ENCODE measurements at regions not wholly inside any gene's neighbourhood (a gene's known extent, or its start where the extent isn't known, plus 50 kb on each side); places are given as distances from the start of the nearest gene placed in this dataset.

DNA sequence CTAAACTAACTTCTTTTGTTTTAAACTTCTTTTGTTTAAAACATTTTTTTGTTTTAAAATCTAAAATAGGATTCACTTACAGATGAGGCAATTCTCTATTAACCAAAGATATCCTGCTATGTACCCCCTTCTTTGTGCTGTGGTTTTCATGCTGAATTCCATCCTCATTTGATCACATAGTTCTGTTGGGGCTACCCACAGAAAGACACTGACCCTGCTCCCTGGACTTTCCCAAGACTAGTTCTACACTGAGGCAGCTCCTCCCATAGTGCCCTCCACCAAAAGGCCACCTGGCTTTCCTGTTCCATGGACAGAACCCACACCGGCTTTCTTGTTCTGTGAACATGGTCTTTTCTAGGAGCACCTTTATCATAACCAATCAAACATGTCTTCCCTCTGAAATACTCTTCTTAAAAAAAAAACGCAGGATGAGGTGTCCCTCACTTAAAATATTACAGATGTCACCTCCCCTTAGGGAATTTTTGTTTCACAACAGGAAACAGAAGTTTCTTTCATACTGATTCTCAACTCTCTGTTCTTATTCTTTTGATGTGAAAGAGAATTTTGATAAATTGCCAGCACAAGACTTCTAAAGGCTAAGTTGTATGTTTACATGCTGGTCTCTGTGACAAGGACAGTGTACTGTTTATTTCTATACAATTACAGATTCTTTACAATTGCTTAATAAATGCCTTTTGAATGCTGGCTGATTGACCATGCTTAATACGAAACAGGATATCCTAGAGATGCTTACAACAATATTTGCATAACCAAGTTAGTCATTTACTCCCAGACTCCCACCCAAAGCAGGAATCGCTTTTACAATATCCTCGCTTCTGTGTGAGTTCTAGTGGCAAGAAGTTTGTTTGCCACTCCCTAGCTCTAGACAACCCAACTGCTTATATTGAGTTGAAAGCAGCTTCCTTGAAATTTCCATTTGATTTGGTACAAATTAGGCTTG lies 300.4 kb downstream of the DTWD2 start:
- no peak for DNase-seq (ENCODE audit: low spot score)

- no peak for DNase-seq (ENCODE audit: low spot score)
Measured at GRCh38 chr5:118687100-118687499, 301.2 kb downstream of the DTWD2 start.

- no peak for DNase-seq (ENCODE audit: low spot score)
Measured at GRCh38 chr5:118681655-118682054, 306.7 kb downstream of the DTWD2 start.

- no peak for DNase-seq (ENCODE audit: low spot score)
Measured at GRCh38 chr5:118679264-118679940, 308.9 kb downstream of the DTWD2 start.

GRCh38 chr5:118678746-118679145 lies 309.6 kb downstream of the DTWD2 start:
- DNase-seq (ENCODE audit: low spot score): no peak

GRCh38 chr5:118675247-118675646 lies 313.1 kb downstream of the DTWD2 start:
- DNase-seq (ENCODE audit: low spot score): no peak

DNA sequence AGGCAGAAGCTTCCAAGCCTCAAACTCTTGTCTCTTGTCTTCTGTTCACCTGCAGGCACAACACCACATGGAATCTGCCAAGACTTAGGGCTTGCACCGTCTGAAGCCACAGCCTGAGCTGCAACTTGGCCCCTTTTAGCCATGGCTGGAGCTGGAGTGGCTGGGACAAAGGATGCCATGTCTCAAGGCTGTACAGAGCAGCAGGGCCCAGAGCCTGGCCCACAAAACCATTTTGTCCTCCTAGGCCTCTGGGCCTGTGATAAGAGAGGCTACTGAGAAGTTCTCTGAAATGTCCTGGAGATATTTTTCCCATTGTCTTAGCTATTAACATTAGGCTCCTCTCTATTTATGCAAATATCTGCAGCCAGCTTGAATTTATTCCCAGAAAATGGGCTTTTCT lies 330.8 kb downstream of the DTWD2 start:
- no peak for DNase-seq (ENCODE audit: low spot score)

DNA sequence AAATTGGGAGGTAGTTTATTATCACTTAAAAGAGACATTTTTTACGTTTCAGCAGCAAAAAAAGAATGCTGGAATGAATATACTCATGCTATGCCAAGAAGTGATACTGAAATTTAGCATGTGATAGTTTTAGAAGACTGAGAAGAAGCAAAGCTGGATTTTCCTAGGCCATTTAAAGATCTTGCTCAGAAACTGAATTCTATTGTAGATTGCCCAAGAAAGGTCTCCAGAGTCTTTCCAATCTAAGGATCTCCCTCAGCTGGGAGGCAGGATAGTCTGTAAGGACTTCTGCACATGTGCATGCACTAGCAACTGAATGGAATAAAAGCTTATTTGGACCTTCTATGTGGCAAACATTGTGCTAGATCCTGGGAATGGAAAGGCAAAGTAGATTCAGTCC lies 334.5 kb downstream of the DTWD2 start:
- no peak for DNase-seq (ENCODE audit: low spot score)

- no peak for DNase-seq (ENCODE audit: low spot score)
Measured at GRCh38 chr5:118653183-118653582, 335.2 kb downstream of the DTWD2 start.

GRCh38 chr5:118651002-118651401 lies 337.3 kb downstream of the DTWD2 start:
- no peak for DNase-seq (ENCODE audit: low spot score)

- DNase-seq (ENCODE audit: low spot score): no peak
Measured at GRCh38 chr5:118647587-118647986, 340.8 kb downstream of the DTWD2 start.

- no peak for DNase-seq (ENCODE audit: low spot score)
Measured at GRCh38 chr5:118646917-118647316, 341.4 kb downstream of the DTWD2 start.

DNA sequence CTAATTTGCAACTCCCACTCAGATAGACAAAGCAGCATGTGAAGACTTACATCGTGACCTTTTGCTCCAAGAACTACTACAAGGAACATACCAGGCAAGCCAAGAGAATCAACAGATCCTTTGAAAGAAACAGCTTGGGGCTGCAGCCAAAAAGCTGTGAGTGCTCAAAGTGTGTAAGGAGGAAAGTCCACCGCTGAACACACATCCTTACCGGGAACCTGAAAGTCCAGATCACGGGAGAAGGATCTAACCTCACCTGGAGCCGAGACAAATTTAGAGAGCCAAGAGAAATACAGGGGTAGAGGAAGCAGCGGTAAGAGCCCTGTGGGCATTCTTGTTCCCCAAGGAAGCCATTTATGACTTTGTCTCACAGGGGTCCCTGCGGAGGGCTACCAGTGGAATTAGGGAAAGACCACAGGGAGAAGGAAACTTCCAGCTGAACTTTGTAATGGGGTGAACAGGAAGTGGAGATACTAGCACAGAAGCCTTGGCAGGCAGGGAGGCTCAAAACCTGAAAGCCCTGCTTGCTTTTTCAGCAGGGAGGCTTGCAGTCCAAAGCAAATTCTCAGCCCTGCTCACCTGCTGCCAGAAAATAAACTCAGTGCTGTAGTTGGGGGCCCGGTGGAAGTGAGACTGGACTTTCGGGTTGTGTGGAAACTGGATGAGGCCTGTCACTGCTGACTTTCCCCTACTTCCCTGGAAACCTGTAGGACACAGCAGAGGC lies 350.2 kb downstream of the DTWD2 start:
- DNase-seq (ENCODE audit: low spot score): no peak

DNA sequence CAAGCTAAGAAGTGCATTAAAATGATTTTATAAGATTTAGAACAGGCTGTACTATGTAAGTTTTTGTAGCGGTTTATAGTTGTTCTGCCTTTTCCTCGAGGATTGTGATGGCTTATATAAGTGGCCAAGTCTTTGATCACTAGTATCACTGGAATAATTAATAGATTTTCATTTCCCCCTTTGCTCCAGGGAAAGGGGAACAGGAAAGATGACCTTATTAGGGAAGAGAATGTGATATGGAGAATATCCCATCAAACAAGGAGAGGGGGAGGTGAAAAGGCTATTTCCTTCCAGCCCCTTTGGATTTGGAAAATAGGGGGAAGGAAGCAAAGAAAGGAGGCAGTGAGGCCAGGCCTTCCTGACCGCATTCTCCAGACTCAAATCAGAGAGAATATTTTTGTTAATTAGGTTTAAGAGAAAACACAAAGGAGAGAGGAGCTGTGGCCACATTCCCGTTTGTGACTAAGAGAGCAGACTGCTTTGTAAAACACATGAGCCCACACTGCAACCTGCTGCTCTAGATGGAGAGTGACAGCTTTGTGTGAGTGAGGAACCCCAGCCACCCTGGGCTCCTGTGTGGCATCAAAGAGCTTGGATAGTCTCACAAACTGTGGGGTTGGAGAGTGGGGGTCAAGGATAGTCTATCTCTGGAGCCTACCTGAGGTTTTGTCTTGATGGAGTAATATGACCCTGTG lies 359.5 kb downstream of the DTWD2 start:
- peak; percentile 62 for DNase-seq (ENCODE audit: low spot score)

- no peak for DNase-seq (ENCODE audit: low spot score)
Measured at GRCh38 chr5:118620233-118620632, 368.1 kb downstream of the DTWD2 start.

- no peak for DNase-seq (ENCODE audit: low spot score)
Measured at GRCh38 chr5:118619823-118620222, 368.5 kb downstream of the DTWD2 start.

- DNase-seq (ENCODE audit: low spot score): no peak
Measured at GRCh38 chr5:118616281-118616680, 372.1 kb downstream of the DTWD2 start.

DNA sequence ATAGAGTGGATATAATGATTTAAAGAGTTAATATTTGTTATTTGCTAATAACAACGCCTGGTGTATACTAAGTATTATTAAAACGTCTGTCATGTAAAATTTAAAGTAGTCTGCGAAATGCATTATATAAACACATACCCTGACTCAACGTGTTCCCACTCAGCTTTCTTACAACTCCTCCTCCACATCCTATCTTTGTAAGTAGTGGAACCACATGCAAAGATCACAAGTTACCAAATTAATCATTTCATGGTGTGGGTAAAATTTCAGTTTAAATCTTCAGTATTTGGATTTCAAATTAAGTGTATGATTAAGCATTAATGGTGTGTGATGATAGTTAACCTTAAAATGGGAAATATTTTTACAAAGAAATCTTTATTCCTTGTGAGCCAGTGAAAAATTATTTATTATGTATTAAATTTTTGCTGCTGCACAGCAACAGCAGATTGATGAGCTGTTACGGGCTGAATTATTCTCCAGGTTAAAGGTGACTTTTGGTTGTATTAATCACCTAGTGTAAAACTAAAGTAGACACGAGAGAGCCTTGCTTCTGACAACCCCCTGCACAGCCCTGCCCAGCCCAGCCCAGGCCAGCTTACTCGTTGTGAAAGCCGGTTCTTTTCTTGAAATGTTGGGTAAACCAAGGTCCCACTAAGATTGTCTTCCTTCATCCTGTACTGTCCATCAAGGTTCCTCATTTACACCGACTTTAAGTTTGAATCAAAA lies 373.5 kb downstream of the DTWD2 start:
- DNase-seq (ENCODE audit: low spot score): no peak

DNA sequence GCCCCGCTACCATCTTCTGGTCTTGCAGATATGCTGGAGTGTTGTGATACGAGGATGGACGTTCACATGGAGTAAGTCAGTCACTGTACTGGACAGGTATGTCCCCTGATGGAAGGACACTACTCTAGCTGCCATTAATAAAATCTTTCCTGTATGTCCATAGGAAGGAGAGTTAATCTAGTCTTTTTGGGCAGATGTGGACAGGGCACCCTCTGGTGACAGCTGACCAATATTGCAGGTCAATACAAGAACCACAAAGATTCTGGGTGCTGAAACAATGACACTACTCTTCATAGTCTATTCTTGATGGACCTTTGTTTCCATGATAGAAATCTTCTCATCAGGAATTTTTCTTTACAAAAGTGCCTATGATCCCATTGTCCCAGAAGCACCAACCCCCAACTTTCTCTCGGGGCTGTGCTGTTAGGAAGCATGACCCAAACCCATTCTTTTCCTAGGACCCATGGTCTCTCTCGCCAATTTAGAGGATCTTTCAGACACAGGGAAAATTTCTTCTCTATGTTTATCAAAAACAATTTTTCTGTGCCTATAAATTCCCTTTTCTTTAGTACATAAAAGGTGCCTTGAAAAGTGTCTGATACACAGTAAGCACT lies 376.9 kb downstream of the DTWD2 start:
- DNase-seq (ENCODE audit: low spot score): peak; percentile 63

- no peak for DNase-seq (ENCODE audit: low spot score)
Measured at GRCh38 chr5:118606940-118607339, 381.4 kb downstream of the DTWD2 start.

- no peak for DNase-seq (ENCODE audit: low spot score)
Measured at GRCh38 chr5:118605761-118606160, 382.6 kb downstream of the DTWD2 start.
